Gastroesophageal sphincter (tissue), 4 donors: ENCODE measurements at regions not wholly inside any gene's neighbourhood (a gene's known extent, or its start where the extent isn't known, plus 50 kb on each side); places are given as distances from the start of the nearest gene placed in this dataset.

Experiments used
- ATAC-seq: fragments of 150-250 bp; one replicate; pipeline ENCODE4 v1.9.1; 2016; ENCODE audit warnings: mild to moderate bottlenecking, moderate library complexity
- H3K27ac ChIP-seq, 4 donors: fragments of 200-600 bp; sonication (generic) in 3 of 4; 1 replicate in 3 of 4; 2 replicates in 1 of 4; pipeline ENCODE4 v1.5.1; 2016 to 2019
- H3K27me3 ChIP-seq: fragments of 200-600 bp; sonication (generic); one replicate; pipeline ENCODE4 v1.5.1; 2019
- H3K36me3 ChIP-seq, 2 donors: fragments of 200-600 bp; sonication (generic); one replicate each; pipeline ENCODE4 v1.5.1; 2019; ENCODE audit warnings: control low read depth in 1 of 2
- H3K4me1 ChIP-seq, 3 donors: fragments of 200-600 bp; sonication (generic); 1 replicate in 2 of 3; 2 replicates in 1 of 3; pipeline ENCODE4 v1.5.1; 2016 to 2019; ENCODE audit warnings: control low read depth in 2 of 3
- H3K4me3 ChIP-seq, 2 donors: fragments of 200-600 bp; sonication (generic); one replicate each; pipeline ENCODE4 v1.5.1; 2019; ENCODE audit warnings: mild to moderate bottlenecking in 1 of 2, moderate library complexity in 1 of 2
- H3K9me3 ChIP-seq, 3 donors: fragments of 200-600 bp; sonication (generic); one replicate each; pipeline ENCODE4 v1.5.1; 2017 to 2019; ENCODE audit warnings: control low read depth in 2 of 3
- CTCF ChIP-seq, 4 experiments: fragments of 200-600 bp in 2 of 4; fragments of 450-650 bp in 2 of 4; sonication (generic) in 1 of 4; IDR thresholded peaks; one replicate each; pipeline ENCODE4 v1.5.1; 2017 to 2019; ENCODE audit warnings: antibody characterized with exemption in 4 of 4, mild to moderate bottlenecking in 2 of 4, moderate library complexity in 2 of 4
- EP300 ChIP-seq: sonication (generic); formaldehyde crosslinking; IDR thresholded peaks from one replicate; pipeline ENCODE4 v1.6.1; 2017; ENCODE audit warnings: antibody characterized with exemption, mild to moderate bottlenecking
- POLR2A ChIP-seq, 2 donors: fragments of 450-650 bp; IDR thresholded peaks; one replicate each; pipeline ENCODE4 v1.6.1; 2017; ENCODE audit warnings: antibody characterized with exemption in 2 of 2, mild to moderate bottlenecking in 2 of 2, moderate library complexity in 1 of 2
- POLR2AphosphoS5 ChIP-seq: sonication (generic); formaldehyde crosslinking; IDR thresholded peaks from one replicate; pipeline ENCODE4 v1.6.1; 2017; ENCODE audit warnings: antibody characterized with exemption
- WGBS, 2 donors: methylation state at CpG; one replicate each; pipeline ENCODE4 v1.1.5; 2018; ENCODE audit warnings: low coverage in 1 of 2; 5-methylcytosine and 5-hydroxymethylcytosine counted together

GRCh38 chr5:124260921-124261515 is 485.4 kb downstream of the ZNF608 start:
- Histone ChIP-seq H3K4me3 (no peak overlapping the region), H3K4me1 (peaks cover 0 to 27% (median 10%) of the 10 kb centered on the region in 3 donors), H3K36me3 (no peaks in the 10 kb centered on the region), H3K9me3 (peaks cover 0 to 1% (median 0%) of the 10 kb centered on the region in 3 donors), H3K27me3 (no peaks in the 10 kb centered on the region), H3K27ac (no peak overlapping the region)
- TF ChIP-seq POLR2A (IDR thresholded peaks at IDR 0.05) (no peak), EP300 (no peak), POLR2AphosphoS5 (no peak), CTCF (IDR thresholded peaks at IDR 0.05) (no peak)
- WGBS, 2 donors = 77 to 89% methylated on average over 2 to 6 of the region's 10 CpGs
- no peak for ATAC-seq

GRCh38 chr5:124259017-124259416 is 487.4 kb downstream of the ZNF608 start:
- Histone ChIP-seq H3K36me3 (no peaks in the 10 kb centered on the region), H3K9me3 (peaks cover 0 to 5% (median 0%) of the 10 kb centered on the region in 3 donors), H3K27me3 (no peaks in the 10 kb centered on the region), H3K4me1 (peaks cover 0 to 27% (median 10%) of the 10 kb centered on the region in 3 donors), H3K27ac (no peak overlapping the region), H3K4me3 (no peak overlapping the region)
- 89 to 100% methylated on average over 2 to 4 of the region's 4 CpGs for WGBS, 2 donors
- ATAC-seq = no peak
- TF ChIP-seq CTCF (IDR thresholded peaks at IDR 0.05) = no peak
- no peak for TF ChIP-seq POLR2AphosphoS5
- no peak for TF ChIP-seq POLR2A (IDR thresholded peaks at IDR 0.05)
- no peak for TF ChIP-seq EP300

GRCh38 chr5:124257048-124257447 is 489.4 kb downstream of the ZNF608 start:
- 96 to 100% methylated on average over 5 to 7 of the region's 8 CpGs for WGBS, 2 donors

GRCh38 chr5:124253203-124253810 is 493.1 kb downstream of the ZNF608 start:
- H3K4me1 ChIP-seq = peaks cover 3 to 18% (median 3%) of the 10 kb centered on the region in 3 donors
- H3K27ac ChIP-seq = no peak overlapping the region
- no peak for ATAC-seq
- no peaks in the 10 kb centered on the region for H3K27me3 ChIP-seq
- TF ChIP-seq EP300 (no peak), POLR2A (IDR thresholded peaks at IDR 0.05) (no peak), CTCF (IDR thresholded peaks at IDR 0.05) (no peak), POLR2AphosphoS5 (no peak)
- H3K36me3 ChIP-seq = no peaks in the 10 kb centered on the region
- no peak overlapping the region for H3K4me3 ChIP-seq
- 45 to 56% methylated on average over 7 to 11 of the region's 11 CpGs for WGBS, 2 donors
- H3K9me3 ChIP-seq = peaks cover 0 to 5% (median 0%) of the 10 kb centered on the region in 3 donors

More at GRCh38 chr5:124257048-124257447, 489.4 kb downstream of the ZNF608 start:
- Histone ChIP-seq H3K4me1 (peaks cover 3 to 24% (median 4%) of the 10 kb centered on the region in 3 donors), H3K27ac (no peak overlapping the region), H3K27me3 (no peaks in the 10 kb centered on the region), H3K9me3 (peaks cover 0 to 5% (median 0%) of the 10 kb centered on the region in 3 donors), H3K4me3 (no peak overlapping the region), H3K36me3 (no peaks in the 10 kb centered on the region)
- TF ChIP-seq CTCF (IDR thresholded peaks at IDR 0.05) = no peak
- no peak for TF ChIP-seq POLR2A (IDR thresholded peaks at IDR 0.05)
- TF ChIP-seq POLR2AphosphoS5 = no peak
- TF ChIP-seq EP300 = no peak
- no peak for ATAC-seq

GRCh38 chr5:124252747-124253146 is 493.7 kb downstream of the ZNF608 start:
- H3K27ac ChIP-seq = no peak overlapping the region
- no peaks in the 10 kb centered on the region for H3K36me3 ChIP-seq
- WGBS, 2 donors = 73 to 78% methylated on average over 1 of the region's 1 CpG
- no peak for ATAC-seq
- no peak for TF ChIP-seq POLR2AphosphoS5
- TF ChIP-seq CTCF (IDR thresholded peaks at IDR 0.05) = no peak
- TF ChIP-seq POLR2A (IDR thresholded peaks at IDR 0.05) = no peak
- TF ChIP-seq EP300 = no peak
- H3K4me1 ChIP-seq = peaks cover 3 to 18% (median 3%) of the 10 kb centered on the region in 3 donors
- H3K27me3 ChIP-seq = no peaks in the 10 kb centered on the region
- H3K9me3 ChIP-seq = peaks cover 0 to 5% (median 0%) of the 10 kb centered on the region in 3 donors
- no peak overlapping the region for H3K4me3 ChIP-seq
